ENCODE measurements at regions not wholly inside any gene's neighbourhood (a gene's known extent, or its start where the extent isn't known, plus 50 kb on each side); places are given as distances from the start of the nearest gene placed in this dataset.
"Not testable (repeated sequence)": the region's sequence is repeated elsewhere in the genome, so short reads cannot be mapped to it uniquely, and the experiment has no call there.

GRCh38 chr1:143784239-143784882, 187.4 kb downstream of the FAM72C start:
- not testable (repeated sequence) for DNase-seq (ENCODE audit: low read depth in 3 of 3)

DNA sequence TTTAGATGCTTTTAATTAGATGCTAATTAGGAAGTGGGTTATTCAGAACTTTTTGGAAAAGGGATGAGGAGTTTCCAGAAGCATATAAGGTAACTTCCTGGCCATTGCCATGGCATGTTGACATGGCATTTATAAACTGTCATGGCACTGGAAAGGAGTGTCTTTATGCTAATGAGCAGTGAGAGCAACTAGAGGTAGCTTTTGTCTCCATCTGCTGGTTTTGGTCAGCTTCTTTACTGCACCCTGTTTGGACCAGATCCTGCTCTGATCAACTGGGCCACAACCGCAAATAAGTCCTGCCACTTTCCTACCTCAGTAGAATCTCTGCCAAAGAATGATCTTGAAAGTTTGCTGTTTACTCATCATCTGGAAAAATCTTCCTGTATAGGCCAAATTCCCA, 193.6 kb downstream of the FAM72C start:
- DNase-seq (ENCODE audit: low read depth in 3 of 3) = not testable (repeated sequence)

- not testable (repeated sequence) for DNase-seq (ENCODE audit: low read depth in 3 of 3)
Measured at GRCh38 chr1:143764831-143765230, 207.0 kb downstream of the FAM72C start.

GRCh38 chr1:143760366-143760765, 211.4 kb downstream of the FAM72C start:
- DNase-seq (ENCODE audit: low read depth in 3 of 3) = not testable (repeated sequence)

DNA sequence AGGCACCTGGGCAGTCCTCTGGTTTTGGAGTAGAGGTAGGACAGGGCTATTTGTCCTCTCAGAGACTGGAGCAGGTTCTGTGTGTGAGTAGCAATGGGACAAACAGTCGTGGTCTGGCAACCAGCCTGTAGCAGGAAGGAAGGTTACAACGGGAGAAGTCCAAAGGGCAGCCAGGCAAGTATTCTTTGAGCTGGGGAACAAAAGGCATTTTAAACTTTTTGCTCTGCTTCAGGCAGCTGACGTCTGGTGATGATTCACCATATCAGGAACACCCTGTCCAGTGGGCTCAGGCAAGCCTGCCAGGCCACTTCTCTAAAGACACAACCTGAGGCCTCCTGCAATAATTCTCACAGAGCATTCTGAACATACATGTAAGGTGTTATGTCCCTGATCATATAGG, 215.8 kb downstream of the FAM72C start:
- DNase-seq (ENCODE audit: low read depth in 3 of 3) = not testable (repeated sequence)

GRCh38 chr1:143748906-143749305, 222.9 kb downstream of the FAM72C start:
- DNase-seq (ENCODE audit: low read depth in 3 of 3) = no peak

DNA sequence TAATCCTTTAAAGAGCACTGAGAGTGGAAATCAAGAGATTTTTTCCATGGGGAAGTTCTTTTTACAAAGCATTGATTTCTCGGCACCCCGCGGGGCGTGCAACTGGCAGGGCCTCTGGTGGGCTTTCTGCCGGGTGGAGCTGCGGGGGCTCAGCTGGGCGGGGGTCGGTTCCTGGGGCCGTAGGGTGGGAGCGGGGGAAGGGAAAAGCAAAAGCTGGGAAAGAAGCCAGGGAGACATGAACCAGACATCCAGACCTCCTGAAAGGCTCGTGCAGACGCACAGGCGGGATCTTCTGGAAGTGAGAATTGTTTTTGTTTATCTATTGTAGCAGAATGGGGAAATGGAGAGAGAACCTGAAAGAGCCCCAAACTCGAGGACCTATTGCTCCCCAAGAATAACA, 235.2 kb downstream of the FAM72C start:
- DNase-seq (ENCODE audit: low read depth in 3 of 3) = no peak

GRCh38 chr1:143735764-143736461, 235.9 kb downstream of the FAM72C start:
- DNase-seq (ENCODE audit: low read depth in 3 of 3) = peak in 1 of 3 experiments; percentile 12

- DNase-seq (ENCODE audit: low read depth in 3 of 3) = not testable (repeated sequence)
Measured at GRCh38 chr1:143734261-143734660, 237.5 kb downstream of the FAM72C start.

GRCh38 chr1:143730890-143731289, 240.9 kb downstream of the FAM72C start:
- DNase-seq (ENCODE audit: low read depth in 3 of 3) = not testable (repeated sequence)

- DNase-seq (ENCODE audit: low read depth in 3 of 3) = peak in 2 of 3 experiments; percentile 9 to 32
Measured at GRCh38 chr1:143729449-143730111, 242.2 kb downstream of the FAM72C start.

DNA sequence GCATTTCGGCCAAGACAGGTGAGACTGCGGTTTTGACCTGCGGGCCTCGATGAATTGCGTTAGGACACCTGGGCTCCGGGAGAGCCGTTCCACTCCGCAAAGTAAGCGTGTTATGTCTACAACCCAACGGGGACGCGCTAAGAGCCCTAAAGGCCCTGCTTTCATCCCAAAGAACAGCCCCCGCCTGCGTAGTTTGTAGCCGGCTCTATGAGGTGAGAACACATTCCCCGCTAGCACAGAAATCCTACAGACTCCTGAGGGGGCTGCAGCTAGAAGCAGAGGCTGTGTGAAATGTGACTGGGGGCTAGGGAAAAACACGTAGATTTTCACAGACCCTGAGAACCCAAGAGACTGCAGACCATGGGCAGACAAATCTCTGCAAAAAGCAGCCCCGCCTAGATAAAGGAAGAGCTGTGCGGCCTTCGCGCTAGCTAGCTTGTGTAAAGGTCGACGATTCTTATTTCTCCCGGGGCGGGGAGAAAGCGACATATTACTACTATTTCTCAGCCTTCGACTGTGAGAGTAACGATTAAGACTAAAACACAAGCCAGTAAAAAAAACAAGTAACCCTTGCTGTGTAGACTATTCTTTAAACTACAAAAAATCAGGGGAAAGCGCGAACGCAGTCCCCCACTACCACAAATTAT, 242.9 kb downstream of the FAM72C start:
- DNase-seq (ENCODE audit: low read depth in 3 of 3) = not testable (repeated sequence)

GRCh38 chr1:143727263-143727662, 244.5 kb downstream of the FAM72C start:
- no peak for DNase-seq (ENCODE audit: low read depth in 3 of 3)

GRCh38 chr1:143721024-143721373, 250.8 kb downstream of the FAM72C start:
- no peak for DNase-seq (ENCODE audit: low read depth in 3 of 3)

- DNase-seq (ENCODE audit: low read depth in 3 of 3) = peak in 1 of 3 experiments; percentile 15
Measured at GRCh38 chr1:143720087-143721023, 251.4 kb downstream of the FAM72C start.

GRCh38 chr1:143718524-143718923, 253.3 kb downstream of the FAM72C start:
- no peak for DNase-seq (ENCODE audit: low read depth in 3 of 3)

DNA sequence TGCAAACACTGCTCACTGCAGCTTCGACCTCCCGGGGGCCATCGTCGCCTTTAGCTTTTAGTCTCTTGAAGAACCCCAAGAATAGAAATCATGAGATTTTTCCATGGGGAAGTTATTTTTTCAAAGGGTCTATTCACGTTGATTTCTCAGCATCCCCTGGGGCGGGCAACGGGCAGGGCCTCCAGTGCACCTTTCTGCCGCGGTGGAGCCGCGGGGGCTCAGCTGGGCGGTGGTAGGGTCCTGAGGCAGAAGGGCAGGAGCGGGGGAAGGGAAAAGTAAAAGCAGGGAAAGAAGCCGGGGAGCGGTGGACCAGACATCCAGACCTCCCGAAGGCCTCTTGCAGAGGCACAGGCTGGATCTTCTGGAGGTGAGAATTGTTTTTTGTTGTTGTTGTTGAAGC, 253.8 kb downstream of the FAM72C start:
- DNase-seq (ENCODE audit: low read depth in 3 of 3) = no peak

DNA sequence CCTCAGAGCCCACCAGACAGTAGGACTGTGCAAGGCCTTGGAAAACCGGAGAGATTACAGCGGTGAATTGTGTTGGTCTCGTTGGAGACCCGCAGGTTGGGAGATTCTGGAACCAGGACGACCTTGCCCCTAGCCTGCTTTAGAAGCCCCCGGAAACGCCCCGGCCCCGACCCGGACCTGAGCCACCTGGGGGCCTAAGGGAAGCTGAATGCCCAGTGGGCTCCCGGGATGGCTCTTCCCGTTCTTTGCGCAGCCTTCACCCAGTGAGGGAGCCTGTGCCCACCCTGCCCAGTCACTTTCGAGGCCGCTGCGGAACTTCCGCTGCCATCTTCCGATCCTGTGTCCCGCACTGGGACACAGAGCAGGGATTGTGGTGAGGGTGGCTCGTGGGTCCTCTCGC, 254.4 kb downstream of the FAM72C start:
- DNase-seq (ENCODE audit: low read depth in 3 of 3) = no peak

- not testable (repeated sequence) for DNase-seq (ENCODE audit: low read depth in 3 of 3)
Measured at GRCh38 chr1:143714913-143715312, 256.9 kb downstream of the FAM72C start.

GRCh38 chr1:143709606-143710259, 262.1 kb downstream of the FAM72C start:
- not testable (repeated sequence) for DNase-seq (ENCODE audit: low read depth in 3 of 3)

DNA sequence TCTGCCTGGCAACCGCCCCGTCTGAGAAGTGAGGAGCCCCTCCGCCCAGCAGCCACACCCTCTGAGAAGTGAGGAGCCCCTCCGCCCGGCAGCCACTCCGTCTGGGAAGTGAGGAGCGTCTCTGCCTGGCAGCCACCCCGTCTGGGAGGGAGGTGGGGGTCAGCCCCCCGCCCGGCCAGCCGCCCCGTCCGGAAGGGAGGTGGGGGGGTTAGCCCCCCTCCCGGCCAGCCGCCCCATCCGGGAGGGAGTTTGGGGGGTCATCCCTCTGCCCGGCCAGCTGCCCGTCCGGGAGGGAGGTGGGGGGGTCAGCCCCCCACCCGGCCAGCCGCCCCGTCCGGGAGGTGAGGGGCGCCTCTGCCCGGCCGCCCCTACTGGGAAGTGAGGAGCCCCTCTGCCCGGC, 269.0 kb downstream of the FAM72C start:
- DNase-seq (ENCODE audit: low read depth in 3 of 3) = not testable (repeated sequence)
